WTC11 (cell line): ENCODE measurements at regions not wholly inside any gene's neighbourhood (a gene's known extent, or its start where the extent isn't known, plus 50 kb on each side); places are given as distances from the start of the nearest gene placed in this dataset.

Experiments
- CDX4 ChIP-seq: fragments of 250-450 bp; sonication (Bioruptor Pico); IDR thresholded peaks from 2 replicates; pipeline ENCODE4 v1.9.0; 2021; ENCODE audit warnings: moderate library complexity, mild to moderate bottlenecking, inconsistent platforms, borderline replicate concordance
- CTCF ChIP-seq: fragments of 200-600 bp; IDR thresholded peaks from 2 replicates; pipeline ENCODE4 v1.8.0; 2022; ENCODE audit warnings: antibody characterized with exemption
- TEAD4 ChIP-seq: sonication (generic); formaldehyde crosslinking; IDR thresholded peaks from 2 replicates; pipeline ENCODE4 v1.8.0; 2022; ENCODE audit warnings: mild to moderate bottlenecking, missing genetic modification reagents
- TP53 ChIP-seq: sonication (generic); formaldehyde crosslinking; IDR thresholded peaks from 2 replicates; pipeline ENCODE4 v1.8.1; 2023; ENCODE audit warnings: mild to moderate bottlenecking, missing genetic modification reagents

- TF ChIP-seq CTCF, result no peak
- TF ChIP-seq TP53 (CRISPR knock-in tag), result no peak
- no peak for TF ChIP-seq CDX4
- TF ChIP-seq TEAD4 (CRISPR knock-in tag), result no peak
These were observed 163.4 kb upstream of the CEP162 start for GRCh38 chr6:84390851-84391250.
